Nephron progenitor cell (in vitro differentiated cells): ENCODE measurements at regions not wholly inside any gene's neighbourhood (a gene's known extent, or its start where the extent isn't known, plus 50 kb on each side); places are given as distances from the start of the nearest gene placed in this dataset.

Experiments used
- DNase-seq: peaks from one replicate; pipeline ENCODE4 v3.0.0; 2021
- H3K27ac Mint-ChIP-seq: 2 replicates; pipeline ENCODE4 v1.8.0; 2021; ENCODE audit warnings: mild to moderate bottlenecking, moderate library complexity, mixed read lengths
- H3K27me3 Mint-ChIP-seq: 2 replicates; pipeline ENCODE4 v1.8.0; 2021; ENCODE audit warnings: mild to moderate bottlenecking, low read depth, mixed read lengths; ENCODE audit not compliant: poor library complexity
- H3K36me3 Mint-ChIP-seq: 2 replicates; pipeline ENCODE4 v1.8.0; 2021; ENCODE audit warnings: low read depth, mixed read lengths
- H3K4me1 Mint-ChIP-seq: 2 replicates; pipeline ENCODE4 v1.8.0; 2021; ENCODE audit warnings: mixed read lengths
- H3K4me3 Mint-ChIP-seq: 2 replicates; pipeline ENCODE4 v1.8.0; 2021; ENCODE audit warnings: mild to moderate bottlenecking, moderate library complexity, mixed read lengths
- H3K9me3 Mint-ChIP-seq: 2 replicates; pipeline ENCODE4 v1.8.0; 2021; ENCODE audit warnings: mild to moderate bottlenecking, moderate library complexity, mixed read lengths
- TF ChIP-seq, protein P1 (sequence below): fragments of 200-600 bp; sonication (generic); IDR thresholded peaks from 2 replicates; pipeline ENCODE4 v1.5.0; 2021; ENCODE audit warnings: antibody characterized with exemption

DNA sequence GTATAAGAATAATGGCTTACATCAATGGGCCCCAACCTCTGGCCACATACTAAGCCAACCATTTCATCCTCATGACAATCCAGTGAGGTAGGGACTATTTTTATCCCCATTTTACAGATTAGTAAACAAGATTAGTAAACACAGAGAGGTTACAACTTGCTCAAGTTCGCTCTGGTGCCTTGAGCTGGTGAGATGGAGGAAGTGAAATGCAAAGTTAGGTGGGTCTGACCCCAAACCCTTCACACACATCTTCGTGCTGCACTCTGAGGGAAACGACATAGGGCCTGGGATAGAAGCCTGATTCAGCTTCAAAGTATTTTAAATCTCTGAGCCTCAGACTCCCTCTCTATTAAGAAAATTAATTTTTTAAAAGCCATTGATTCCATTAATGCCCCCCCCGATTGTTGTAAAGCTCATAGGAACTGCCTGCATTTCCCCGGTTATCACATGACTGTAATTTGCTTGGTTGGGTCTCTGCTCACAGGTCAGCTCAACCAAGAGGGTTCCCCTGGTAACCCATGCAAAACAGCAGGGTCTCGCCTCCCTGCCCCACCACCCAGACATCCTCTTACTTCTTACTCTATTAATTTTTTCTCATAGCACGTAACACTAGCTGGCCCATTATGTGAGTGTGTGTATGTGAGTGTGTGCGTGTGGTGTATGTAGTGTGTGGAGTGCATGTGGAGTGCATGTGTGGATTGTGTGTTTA is 221.2 kb downstream of the MAFB start:
- DNase-seq: no peak
- TF ChIP-seq, protein P1, sequence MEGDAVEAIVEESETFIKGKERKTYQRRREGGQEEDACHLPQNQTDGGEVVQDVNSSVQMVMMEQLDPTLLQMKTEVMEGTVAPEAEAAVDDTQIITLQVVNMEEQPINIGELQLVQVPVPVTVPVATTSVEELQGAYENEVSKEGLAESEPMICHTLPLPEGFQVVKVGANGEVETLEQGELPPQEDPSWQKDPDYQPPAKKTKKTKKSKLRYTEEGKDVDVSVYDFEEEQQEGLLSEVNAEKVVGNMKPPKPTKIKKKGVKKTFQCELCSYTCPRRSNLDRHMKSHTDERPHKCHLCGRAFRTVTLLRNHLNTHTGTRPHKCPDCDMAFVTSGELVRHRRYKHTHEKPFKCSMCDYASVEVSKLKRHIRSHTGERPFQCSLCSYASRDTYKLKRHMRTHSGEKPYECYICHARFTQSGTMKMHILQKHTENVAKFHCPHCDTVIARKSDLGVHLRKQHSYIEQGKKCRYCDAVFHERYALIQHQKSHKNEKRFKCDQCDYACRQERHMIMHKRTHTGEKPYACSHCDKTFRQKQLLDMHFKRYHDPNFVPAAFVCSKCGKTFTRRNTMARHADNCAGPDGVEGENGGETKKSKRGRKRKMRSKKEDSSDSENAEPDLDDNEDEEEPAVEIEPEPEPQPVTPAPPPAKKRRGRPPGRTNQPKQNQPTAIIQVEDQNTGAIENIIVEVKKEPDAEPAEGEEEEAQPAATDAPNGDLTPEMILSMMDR: no peak
- Mint-ChIP-seq H3K27me3 (peaks cover 18% of the 10 kb centered on the region), H3K4me1 (peaks cover 22% of the 10 kb centered on the region), H3K4me3 (no peak overlapping the region), H3K27ac (no peak overlapping the region), H3K36me3 (no peaks in the 10 kb centered on the region), H3K9me3 (no peaks in the 10 kb centered on the region)

DNA sequence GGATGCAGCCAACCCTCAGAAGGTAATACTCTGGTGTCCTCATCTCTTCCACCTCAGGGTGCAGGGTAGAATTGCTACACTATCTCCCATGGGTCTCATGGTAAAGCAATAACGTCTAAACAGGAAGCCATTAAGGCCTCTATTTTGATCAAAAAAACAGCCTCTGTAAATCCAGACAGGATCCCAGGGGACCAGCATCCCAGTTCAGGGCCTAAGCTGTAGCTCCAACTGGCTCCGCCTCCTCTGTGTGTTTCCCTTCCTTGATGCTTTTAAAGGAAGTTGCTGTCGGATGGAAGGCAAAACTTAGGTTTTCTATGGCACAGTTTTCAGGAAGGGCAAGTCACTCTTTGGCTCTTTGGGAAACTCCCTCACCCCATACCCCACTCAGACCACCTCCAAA is 222.0 kb downstream of the MAFB start:
- Mint-ChIP-seq H3K27me3 (peaks cover 15% of the 10 kb centered on the region), H3K27ac (no peak overlapping the region), H3K4me1 (peaks cover 30% of the 10 kb centered on the region), H3K36me3 (no peaks in the 10 kb centered on the region), H3K4me3 (no peak overlapping the region), H3K9me3 (no peaks in the 10 kb centered on the region)
- no peak for DNase-seq
- TF ChIP-seq, protein P1: no peak

- TF ChIP-seq, protein P1: no peak
- Mint-ChIP-seq H3K27ac (peak overlapping the region; percentile 24), H3K9me3 (no peaks in the 10 kb centered on the region), H3K4me1 (peaks cover 44% of the 10 kb centered on the region), H3K36me3 (no peaks in the 10 kb centered on the region), H3K27me3 (peaks cover 15% of the 10 kb centered on the region), H3K4me3 (no peak overlapping the region)
- DNase-seq: no peak
Observed at GRCh38 chr20:40464731-40465208, 224.3 kb downstream of the MAFB start.

DNA sequence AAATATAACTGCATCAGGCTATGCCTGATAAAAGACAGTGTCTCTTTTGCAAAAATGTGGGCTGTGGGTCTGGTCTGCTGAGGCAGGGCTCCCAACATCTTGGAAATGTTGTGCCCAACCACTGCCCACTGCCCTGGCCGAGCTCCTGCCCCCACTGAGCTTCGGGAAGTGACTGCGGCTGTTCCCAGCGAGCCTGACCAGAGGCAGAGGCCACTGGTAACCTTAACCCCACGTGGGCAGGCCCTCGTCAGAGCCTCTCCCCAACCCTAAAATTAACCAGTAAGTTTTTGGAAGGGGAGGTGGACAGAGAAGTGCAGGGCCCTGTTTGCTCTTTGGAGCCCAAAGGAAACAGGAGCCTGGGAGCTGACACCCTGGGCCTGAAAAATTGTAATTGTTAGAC is 225.9 kb downstream of the MAFB start:
- Mint-ChIP-seq H3K27me3 (peaks cover 5% of the 10 kb centered on the region), H3K4me3 (no peak overlapping the region), H3K4me1 (peaks cover 42% of the 10 kb centered on the region), H3K36me3 (no peaks in the 10 kb centered on the region), H3K9me3 (no peaks in the 10 kb centered on the region), H3K27ac (peak overlapping the region; percentile 33)
- no peak for DNase-seq
- TF ChIP-seq, protein P1: no peak

- Mint-ChIP-seq H3K27me3 (peaks cover 5% of the 10 kb centered on the region), H3K27ac (no peak overlapping the region), H3K9me3 (no peaks in the 10 kb centered on the region), H3K36me3 (no peaks in the 10 kb centered on the region), H3K4me3 (no peak overlapping the region), H3K4me1 (peaks cover 38% of the 10 kb centered on the region)
- TF ChIP-seq, protein P1: no peak
- DNase-seq: no peak
Observed at GRCh38 chr20:40462566-40462965, 226.5 kb downstream of the MAFB start.

- Mint-ChIP-seq H3K36me3 (no peaks in the 10 kb centered on the region), H3K4me1 (peaks cover 30% of the 10 kb centered on the region), H3K27me3 (no peaks in the 10 kb centered on the region), H3K9me3 (no peaks in the 10 kb centered on the region), H3K27ac (no peak overlapping the region), H3K4me3 (no peak overlapping the region)
- TF ChIP-seq, protein P1: no peak
- DNase-seq: no peak
Observed at GRCh38 chr20:40459299-40459698, 229.7 kb downstream of the MAFB start.
